C4-2B (cell line): ENCODE measurements at regions not wholly inside any gene's neighbourhood (a gene's known extent, or its start where the extent isn't known, plus 50 kb on each side); places are given as distances from the start of the nearest gene placed in this dataset.

ENCODE experiments used
- ZFX ChIP-seq: fragments of 450-650 bp; IDR thresholded peaks from 2 replicates; pipeline ENCODE4 v1.6.1; 2017
- TF ChIP-seq, protein P1 (sequence below): fragments of 450-650 bp; conservative IDR thresholded peaks from 2 replicates; pipeline ENCODE4 v1.5.1; 2017; ENCODE audit warnings: mild to moderate bottlenecking

GRCh38 chr10:78346721-78347120, 313.1 kb downstream of the RPS24 start:
- TF ChIP-seq, protein P1, sequence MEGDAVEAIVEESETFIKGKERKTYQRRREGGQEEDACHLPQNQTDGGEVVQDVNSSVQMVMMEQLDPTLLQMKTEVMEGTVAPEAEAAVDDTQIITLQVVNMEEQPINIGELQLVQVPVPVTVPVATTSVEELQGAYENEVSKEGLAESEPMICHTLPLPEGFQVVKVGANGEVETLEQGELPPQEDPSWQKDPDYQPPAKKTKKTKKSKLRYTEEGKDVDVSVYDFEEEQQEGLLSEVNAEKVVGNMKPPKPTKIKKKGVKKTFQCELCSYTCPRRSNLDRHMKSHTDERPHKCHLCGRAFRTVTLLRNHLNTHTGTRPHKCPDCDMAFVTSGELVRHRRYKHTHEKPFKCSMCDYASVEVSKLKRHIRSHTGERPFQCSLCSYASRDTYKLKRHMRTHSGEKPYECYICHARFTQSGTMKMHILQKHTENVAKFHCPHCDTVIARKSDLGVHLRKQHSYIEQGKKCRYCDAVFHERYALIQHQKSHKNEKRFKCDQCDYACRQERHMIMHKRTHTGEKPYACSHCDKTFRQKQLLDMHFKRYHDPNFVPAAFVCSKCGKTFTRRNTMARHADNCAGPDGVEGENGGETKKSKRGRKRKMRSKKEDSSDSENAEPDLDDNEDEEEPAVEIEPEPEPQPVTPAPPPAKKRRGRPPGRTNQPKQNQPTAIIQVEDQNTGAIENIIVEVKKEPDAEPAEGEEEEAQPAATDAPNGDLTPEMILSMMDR = no peak
- no peak for TF ChIP-seq ZFX
